GM23338 (cell line): ENCODE measurements at regions not wholly inside any gene's neighbourhood (a gene's known extent, or its start where the extent isn't known, plus 50 kb on each side); places are given as distances from the start of the nearest gene placed in this dataset.

Source experiments
- ATAC-seq: fragments of 200-7000 bp; cut with Tn5 transposase; 3 replicates; pipeline ENCODE4 v1.9.1; 2020
- DNase-seq: peaks from one replicate; pipeline ENCODE4 v3.0.0-alpha.2; 2015; ENCODE audit warnings: low spot score
- H2AFZ ChIP-seq: fragments of 200-600 bp; sonication (generic); 2 replicates; pipeline ENCODE4 v1.8.0; 2016; ENCODE audit warnings: antibody characterized with exemption, mild to moderate bottlenecking, moderate library complexity
- H3F3A ChIP-seq: fragments of 200-600 bp; sonication (generic); replicated peaks from 2 replicates; pipeline ENCODE4 v1.8.0; 2017; ENCODE audit warnings: antibody characterized with exemption, mixed run types, low read depth
- H3K27ac ChIP-seq: fragments of 200-600 bp; sonication (generic); 2 replicates; pipeline ENCODE4 v1.6.1; 2016; ENCODE audit warnings: low read depth
- H3K27me3 ChIP-seq: fragments of 200-600 bp; sonication (generic); 2 replicates; pipeline ENCODE4 v1.8.0; 2016; ENCODE audit warnings: mild to moderate bottlenecking, mixed run types, moderate library complexity; ENCODE audit not compliant: insufficient read depth
- H3K36me3 ChIP-seq: fragments of 200-600 bp; sonication (generic); 2 replicates; pipeline ENCODE4 v1.8.0; 2016; ENCODE audit warnings: mild to moderate bottlenecking; ENCODE audit not compliant: insufficient read depth
- H3K4me1 ChIP-seq: fragments of 200-600 bp; sonication (generic); 2 replicates; pipeline ENCODE4 v1.8.0; 2016; ENCODE audit warnings: mild to moderate bottlenecking, moderate library complexity; ENCODE audit not compliant: insufficient read depth
- H3K4me2 ChIP-seq: fragments of 200-600 bp; sonication (generic); 2 replicates; pipeline ENCODE4 v1.7.1; 2017; ENCODE audit warnings: mixed run types
- H3K4me3 ChIP-seq: fragments of 200-600 bp; sonication (generic); 2 replicates; pipeline ENCODE4 v1.6.1; 2016; ENCODE audit warnings: mixed run types
- H3K79me2 ChIP-seq: fragments of 200-600 bp; sonication (generic); replicated peaks from 2 replicates; pipeline ENCODE4 v1.8.0; 2017; ENCODE audit warnings: mild to moderate bottlenecking; ENCODE audit not compliant: insufficient read depth
- H3K9me2 ChIP-seq: fragments of 200-600 bp; sonication (generic); 2 replicates; pipeline ENCODE4 v1.8.0; 2017; ENCODE audit not compliant: insufficient read depth
- H4K20me1 ChIP-seq: fragments of 200-600 bp; sonication (generic); replicated peaks from 2 replicates; pipeline ENCODE4 v1.8.0; 2017; ENCODE audit warnings: mild to moderate bottlenecking; ENCODE audit not compliant: insufficient read depth
- H3K27ac Mint-ChIP-seq: 2 replicates; pipeline ENCODE4 v1.8.0; 2020; ENCODE audit warnings: inconsistent platforms, mild to moderate bottlenecking, moderate library complexity, mixed read lengths
- H3K27me3 Mint-ChIP-seq: 3 replicates; pipeline ENCODE4 v1.8.0; 2022; ENCODE audit warnings: low read depth, mild to moderate bottlenecking, moderate library complexity, mixed read lengths, inconsistent platforms; ENCODE audit not compliant: insufficient read depth, poor library complexity
- H3K36me3 Mint-ChIP-seq: 3 replicates; pipeline ENCODE4 v1.8.0; 2021; ENCODE audit warnings: low read depth, mild to moderate bottlenecking, inconsistent platforms, moderate library complexity, mixed read lengths
- H3K4me1 Mint-ChIP-seq: 3 replicates; pipeline ENCODE4 v1.8.0; 2020; ENCODE audit warnings: mild to moderate bottlenecking, inconsistent platforms, mixed read lengths
- H3K4me3 Mint-ChIP-seq: 3 replicates; pipeline ENCODE4 v1.8.0; 2021; ENCODE audit warnings: moderate library complexity, mild to moderate bottlenecking, inconsistent platforms, mixed read lengths
- H3K9me3 Mint-ChIP-seq: 3 replicates; pipeline ENCODE4 v1.8.0; 2020; ENCODE audit warnings: moderate library complexity, mild to moderate bottlenecking, inconsistent platforms, mixed read lengths
- CTCF ChIP-seq, 2 experiments: fragments of 200-600 bp in 1 of 2; sonication (generic) in 1 of 2; conservative IDR thresholded peaks; 2 replicates each; pipeline versions ENCODE4 v1.5.1 to v1.6.1; 2016 to 2017; ENCODE audit warnings: antibody characterized with exemption in 2 of 2, low read depth in 2 of 2, mild to moderate bottlenecking in 2 of 2, moderate library complexity in 1 of 2
- ETS1 ChIP-seq: IDR thresholded peaks from 2 replicates; pipeline ENCODE4 v1.6.1; 2016; ENCODE audit warnings: antibody characterized with exemption
- EZH2 ChIP-seq: fragments of 200-600 bp; sonication (generic); IDR thresholded peaks from one replicate; pipeline ENCODE4 v1.8.0; 2017; ENCODE audit warnings: antibody characterized with exemption, mild to moderate bottlenecking, low read depth; ENCODE audit not compliant: unreplicated experiment
- EZH2phosphoT487 ChIP-seq: fragments of 200-600 bp; sonication (generic); IDR thresholded peaks from one replicate; pipeline ENCODE4 v1.8.1; 2018; ENCODE audit warnings: antibody characterized with exemption; ENCODE audit not compliant: unreplicated experiment
- REST ChIP-seq: IDR thresholded peaks from one replicate; pipeline ENCODE4 v1.6.1; 2018; ENCODE audit warnings: antibody characterized with exemption; ENCODE audit not compliant: unreplicated experiment
- ZNF331 ChIP-seq: fragments of 250-450 bp; sonication (Bioruptor Pico); IDR thresholded peaks from 2 replicates; pipeline ENCODE4 v1.5.0; 2020; ENCODE audit warnings: low read depth, mild to moderate bottlenecking, moderate library complexity
- ZNF462 ChIP-seq: fragments of 250-450 bp; sonication (Bioruptor Pico); IDR thresholded peaks from 2 replicates; pipeline ENCODE4 v1.5.0; 2020; ENCODE audit warnings: mild to moderate bottlenecking, moderate library complexity

GRCh38 chr6:129778793-129779192 lies 68.8 kb upstream of the ARHGAP18 start:
- H3K27ac Mint-ChIP-seq: no peak overlapping the region
- Histone ChIP-seq H3K36me3 (no peaks in the 10 kb centered on the region), H3F3A (no peaks in the 10 kb centered on the region), H2AFZ (no peak overlapping the region), H3K4me1 (no peaks in the 10 kb centered on the region), H3K27me3 (no peaks in the 10 kb centered on the region), H3K27ac (no peak overlapping the region), H4K20me1 (no peaks in the 10 kb centered on the region), H3K4me2 (no peak overlapping the region), H3K4me3 (no peak overlapping the region), H3K79me2 (no peaks in the 10 kb centered on the region), H3K9me2 (no peaks in the 10 kb centered on the region)
- H3K9me3 Mint-ChIP-seq: peaks cover 3% of the 10 kb centered on the region; the same call in 2 of the 3 replicates
- no peaks in the 10 kb centered on the region for H3K27me3 Mint-ChIP-seq
- no peak for ATAC-seq
- no peaks in the 10 kb centered on the region for H3K36me3 Mint-ChIP-seq
- H3K4me1 Mint-ChIP-seq: peaks cover 5% of the 10 kb centered on the region; the same call in 1 of the 3 replicates
- DNase-seq: no peak
- TF ChIP-seq ZNF462 (CRISPR knock-in tag) (no peak), ETS1 (no peak), ZNF331 (CRISPR knock-in tag) (no peak), CTCF (conservative IDR thresholded peaks at IDR 0.05; ENCODE audit: low read depth in 2 of 2) (no peak), EZH2phosphoT487 (no peak), EZH2 (no peak), REST (no peak)
- H3K4me3 Mint-ChIP-seq: no peak overlapping the region
